Ecto neural progenitor cell (in vitro differentiated cells): ENCODE measurements at regions not wholly inside any gene's neighbourhood (a gene's known extent, or its start where the extent isn't known, plus 50 kb on each side); places are given as distances from the start of the nearest gene placed in this dataset.
"Not testable (repeated sequence)": the region's sequence is repeated elsewhere in the genome, so short reads cannot be mapped to it uniquely, and the experiment has no call there.

Source experiments
- DNase-seq: peaks from one replicate; pipeline ENCODE4 v3.0.0-alpha.2; 2018; ENCODE audit warnings: low spot score

DNA sequence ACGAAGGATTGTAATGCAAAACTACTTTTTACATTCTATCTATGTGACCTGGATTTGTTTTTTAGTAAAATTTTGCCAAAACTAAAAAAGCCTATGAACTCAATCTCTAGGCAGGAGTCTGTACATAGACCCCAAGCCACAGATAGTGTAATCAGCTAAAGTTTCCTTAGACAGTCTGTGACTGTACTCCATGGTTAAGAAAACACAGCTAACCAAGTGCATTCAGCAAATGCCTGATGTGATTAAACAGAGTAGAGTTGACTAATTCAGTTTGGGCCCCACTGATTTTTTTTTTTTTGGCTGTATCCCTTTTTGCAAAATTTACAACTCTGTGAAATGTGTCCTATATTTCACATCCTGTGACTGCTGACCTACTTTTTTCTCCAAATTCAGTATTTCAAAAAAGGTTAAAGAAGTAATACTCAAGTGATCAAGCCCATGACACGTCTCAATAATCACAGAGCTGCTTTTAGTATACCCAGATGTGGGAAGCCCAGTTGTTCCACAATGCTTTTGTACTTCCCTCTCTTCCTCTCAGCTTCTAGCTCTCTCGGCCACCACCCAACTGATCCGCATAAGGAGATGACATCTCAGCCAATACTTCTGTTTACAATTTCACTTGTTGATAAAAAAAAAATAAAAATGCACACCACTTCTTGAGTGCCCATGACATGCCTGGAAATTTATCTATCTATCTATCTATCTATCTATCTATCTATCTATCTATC is 108.8 kb upstream of the TBX18 start:
- no peak for DNase-seq

DNA sequence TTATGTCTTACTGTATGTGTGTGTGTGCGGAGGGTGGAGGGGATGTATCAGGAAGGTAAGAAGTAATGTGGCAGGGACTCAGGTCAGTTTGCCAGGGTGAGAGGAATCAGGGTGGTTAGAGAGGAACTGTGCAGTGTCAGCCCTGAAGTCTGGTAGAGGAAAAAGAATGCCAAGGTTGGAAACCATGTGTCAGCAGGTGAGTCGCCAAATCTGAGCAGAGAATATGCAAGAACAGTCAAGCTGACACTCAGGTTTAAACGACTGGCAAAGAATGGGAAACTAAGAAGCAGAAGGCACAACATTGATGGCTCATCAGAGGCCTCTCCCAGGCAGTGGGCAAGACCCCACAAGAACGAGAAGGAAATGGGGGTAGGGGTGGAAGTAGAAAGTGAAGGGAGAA is 107.5 kb upstream of the TBX18 start:
- DNase-seq: no peak

DNA sequence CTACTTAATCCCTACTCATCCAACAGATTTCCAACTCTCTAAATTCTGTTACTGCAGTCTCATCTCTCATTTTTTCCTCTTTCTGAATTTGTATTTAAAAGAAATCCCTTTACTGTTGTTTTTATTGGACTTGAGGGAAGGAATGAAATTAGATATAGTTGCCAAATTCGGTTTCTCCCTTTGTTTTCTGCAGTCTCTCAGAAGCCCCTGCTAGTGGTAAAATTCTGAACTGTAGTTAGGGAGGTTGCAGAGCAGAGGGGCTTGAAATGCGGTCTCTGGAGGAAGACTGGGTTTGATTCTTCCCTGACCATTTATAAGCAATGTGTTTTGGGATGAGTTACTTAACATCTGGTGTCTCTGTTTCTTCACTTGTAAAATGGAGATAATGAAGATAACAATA is 106.3 kb upstream of the TBX18 start:
- DNase-seq: no peak

DNA sequence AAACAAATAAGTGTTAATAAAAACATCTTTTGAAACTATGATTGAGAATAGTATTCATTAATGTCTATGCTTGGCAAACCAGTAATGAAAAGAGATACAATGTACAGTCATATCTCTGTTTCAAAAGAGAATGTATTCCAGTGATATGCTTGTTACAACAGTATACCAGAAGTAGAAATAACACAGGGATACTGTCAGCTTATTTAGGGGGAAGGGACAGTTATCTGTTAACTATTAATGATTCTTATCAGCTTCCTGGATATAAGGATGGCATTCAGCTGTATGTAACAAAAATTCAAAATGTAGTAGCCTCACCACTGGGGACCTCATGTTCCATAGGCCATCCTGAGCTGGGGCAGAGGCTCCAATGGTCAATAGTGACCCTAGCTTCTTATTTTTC is 103.8 kb upstream of the TBX18 start:
- DNase-seq: no peak

DNA sequence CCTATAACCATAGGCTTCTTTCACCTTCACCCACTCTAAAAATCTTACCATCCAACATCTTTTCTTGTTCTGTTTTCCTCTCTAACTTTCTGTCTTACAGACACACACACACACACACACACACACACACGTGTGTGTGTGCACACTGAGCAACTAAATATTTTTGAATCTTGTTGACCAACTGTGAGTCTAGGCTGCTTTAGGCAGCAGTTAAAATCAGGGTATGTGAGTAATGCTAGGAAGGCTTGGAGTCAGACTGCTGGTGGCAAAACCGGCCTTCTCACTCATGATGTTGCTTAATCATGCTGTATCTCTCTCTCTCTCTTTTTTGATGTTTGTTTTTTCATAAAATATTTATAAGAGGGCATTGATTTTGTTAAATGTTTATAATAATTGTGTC is 103.1 kb upstream of the TBX18 start:
- no peak for DNase-seq

DNA sequence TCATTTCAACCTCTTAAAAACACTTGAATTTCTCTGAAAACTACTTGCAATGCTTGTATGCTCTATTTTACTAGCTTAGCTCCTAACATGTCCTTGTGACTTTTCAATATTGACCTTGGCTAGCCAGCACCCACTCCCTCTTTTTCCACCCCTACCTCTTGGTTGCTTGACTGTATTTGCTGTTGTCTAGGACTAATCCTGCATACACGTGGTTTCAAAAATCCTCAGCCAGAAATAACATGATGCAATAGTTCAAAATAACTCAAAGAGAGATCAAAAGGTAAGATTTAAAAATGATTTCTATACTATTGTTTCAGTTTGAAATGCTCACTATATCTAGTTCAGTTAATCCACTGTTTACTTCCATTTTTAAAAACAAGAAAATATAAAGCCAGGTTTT is 102.3 kb upstream of the TBX18 start:
- no peak for DNase-seq

DNA sequence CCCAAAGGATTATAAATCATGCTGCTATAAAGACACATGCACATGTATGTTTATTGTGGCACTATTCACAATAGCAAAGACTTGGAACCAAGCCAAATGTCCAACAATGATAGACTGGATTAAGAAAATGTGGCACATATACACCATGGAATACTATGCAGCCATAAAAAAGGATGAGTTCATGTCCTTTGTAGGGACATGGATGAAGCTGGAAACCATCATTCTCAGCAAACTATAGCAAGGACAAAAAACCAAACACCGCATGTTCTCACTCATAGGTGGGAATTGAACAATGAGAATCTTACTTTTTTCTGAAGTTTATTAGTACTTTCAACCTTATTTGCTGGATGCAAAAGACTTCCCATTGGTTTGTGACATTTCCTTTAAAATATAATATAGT is 101.0 kb upstream of the TBX18 start:
- not testable (repeated sequence) for DNase-seq

DNA sequence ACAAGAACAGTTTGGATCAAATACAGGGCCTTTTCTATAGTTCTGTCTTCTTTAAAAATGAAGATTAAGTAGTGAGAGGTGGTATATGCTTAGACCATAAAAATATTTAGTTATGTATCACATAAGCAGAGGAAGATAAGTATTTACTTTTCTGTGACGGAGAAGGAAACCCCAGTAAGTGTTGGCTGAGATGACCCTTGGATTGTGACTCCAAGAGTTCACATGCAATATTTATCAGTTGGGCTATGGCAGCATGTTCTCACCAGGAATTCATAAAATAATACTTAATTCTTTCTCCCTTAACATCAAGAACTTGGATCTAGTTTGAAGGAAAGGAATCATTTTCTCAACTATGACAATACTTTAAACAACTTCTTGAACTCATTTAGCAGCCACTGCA is 98.4 kb upstream of the TBX18 start:
- no peak for DNase-seq

DNA sequence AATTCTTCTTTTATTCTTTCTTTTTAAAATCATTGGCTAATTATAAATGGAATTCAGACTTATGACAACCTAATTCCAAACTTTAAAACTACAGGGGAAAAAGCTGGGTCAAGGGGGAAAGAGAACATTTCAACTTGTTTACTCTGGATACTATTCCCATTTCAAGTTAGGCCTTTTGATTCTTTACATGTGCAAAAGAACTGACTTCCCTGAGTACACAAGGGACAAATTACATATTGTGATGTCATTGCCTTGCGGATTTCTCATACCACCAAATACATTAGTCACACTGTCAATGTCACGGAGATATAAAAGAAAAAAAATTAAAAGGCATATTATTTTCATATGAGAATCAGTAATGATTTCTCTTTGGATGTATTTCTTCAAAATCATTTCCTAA is 96.5 kb upstream of the TBX18 start:
- DNase-seq: no peak

DNA sequence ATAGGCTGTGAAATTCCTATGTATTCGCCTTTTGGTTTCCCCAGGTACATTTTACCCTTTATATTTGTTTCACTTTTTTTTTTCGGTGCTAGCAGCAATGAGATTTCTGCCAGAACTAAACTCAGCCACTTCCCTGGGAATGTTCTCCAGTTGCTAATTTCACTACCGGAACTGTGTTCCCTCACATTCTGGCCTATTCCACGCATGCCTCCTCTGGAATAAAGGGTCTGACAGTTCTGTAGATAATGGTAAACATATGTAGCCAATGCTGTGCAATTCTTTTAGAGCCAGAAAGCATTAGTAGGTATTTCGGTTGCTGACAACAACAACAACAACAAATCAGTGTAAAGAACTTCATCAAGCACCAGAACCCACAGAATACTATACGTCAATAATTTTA is 96.1 kb upstream of the TBX18 start:
- DNase-seq: no peak

DNA sequence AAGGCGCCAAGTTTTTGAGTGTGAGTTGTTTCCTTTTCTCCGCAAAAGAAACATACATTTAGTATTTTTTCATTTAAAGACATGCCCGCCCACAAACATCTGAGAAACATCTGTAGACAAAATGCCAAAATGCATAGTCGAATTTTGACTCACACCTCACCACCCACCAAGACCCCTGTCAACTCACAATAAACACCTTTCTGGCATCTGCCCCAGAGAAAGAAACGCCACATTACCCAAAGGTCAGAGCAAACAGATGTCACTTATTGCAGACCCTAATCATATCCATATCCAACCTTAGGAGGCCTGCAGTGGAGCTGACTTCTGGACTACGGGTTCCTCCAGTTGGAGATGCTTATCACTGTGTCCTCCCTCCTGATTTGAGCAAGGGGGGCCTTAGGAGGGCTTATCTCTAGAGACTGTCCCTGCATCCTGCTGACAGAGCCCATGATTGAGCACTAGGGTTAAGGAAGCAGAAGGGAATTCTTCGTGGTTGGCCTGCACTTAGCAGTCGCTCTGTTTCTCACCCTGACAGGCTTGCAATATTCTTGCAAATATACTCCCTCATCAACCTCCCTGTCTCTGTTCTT is 90.5 kb upstream of the TBX18 start:
- no peak for DNase-seq

DNA sequence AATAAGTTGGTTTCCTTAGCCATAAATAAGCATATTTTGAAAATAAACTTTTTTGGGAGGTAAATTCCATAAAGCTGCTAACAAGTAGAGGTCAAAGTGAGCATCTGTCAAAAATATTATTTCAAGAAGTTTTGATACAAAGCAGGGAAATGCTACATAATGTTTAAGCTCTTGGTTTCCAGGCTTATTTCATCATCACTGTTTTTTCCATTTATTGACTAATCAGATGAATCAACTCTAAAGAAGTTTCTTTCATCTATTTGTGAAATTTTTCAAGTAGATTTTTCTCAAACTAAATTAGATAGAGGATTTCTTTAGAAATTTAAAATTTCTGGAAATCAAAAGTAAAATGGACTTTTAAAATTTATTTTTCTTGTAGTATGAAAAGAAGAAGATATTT is 89.5 kb upstream of the TBX18 start:
- no peak for DNase-seq

DNA sequence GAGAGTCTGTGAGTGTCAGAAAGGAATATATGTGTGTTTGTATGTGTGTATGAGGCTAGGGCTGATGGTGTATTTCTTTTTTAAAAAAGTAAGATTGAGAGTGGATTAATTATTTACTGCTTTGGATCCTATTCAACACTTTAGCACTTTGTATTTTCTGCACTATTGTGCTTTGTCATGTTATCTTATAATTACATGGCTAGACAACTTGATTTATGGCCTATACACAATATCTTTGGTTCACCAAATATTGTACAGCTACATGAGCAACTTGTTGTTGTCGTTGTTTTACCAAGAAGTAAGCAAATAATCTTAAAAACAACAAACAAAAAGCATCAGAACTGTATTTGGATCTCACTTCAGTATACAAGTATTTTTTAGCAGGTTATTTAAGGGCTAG is 84.6 kb upstream of the TBX18 start:
- no peak for DNase-seq

DNA sequence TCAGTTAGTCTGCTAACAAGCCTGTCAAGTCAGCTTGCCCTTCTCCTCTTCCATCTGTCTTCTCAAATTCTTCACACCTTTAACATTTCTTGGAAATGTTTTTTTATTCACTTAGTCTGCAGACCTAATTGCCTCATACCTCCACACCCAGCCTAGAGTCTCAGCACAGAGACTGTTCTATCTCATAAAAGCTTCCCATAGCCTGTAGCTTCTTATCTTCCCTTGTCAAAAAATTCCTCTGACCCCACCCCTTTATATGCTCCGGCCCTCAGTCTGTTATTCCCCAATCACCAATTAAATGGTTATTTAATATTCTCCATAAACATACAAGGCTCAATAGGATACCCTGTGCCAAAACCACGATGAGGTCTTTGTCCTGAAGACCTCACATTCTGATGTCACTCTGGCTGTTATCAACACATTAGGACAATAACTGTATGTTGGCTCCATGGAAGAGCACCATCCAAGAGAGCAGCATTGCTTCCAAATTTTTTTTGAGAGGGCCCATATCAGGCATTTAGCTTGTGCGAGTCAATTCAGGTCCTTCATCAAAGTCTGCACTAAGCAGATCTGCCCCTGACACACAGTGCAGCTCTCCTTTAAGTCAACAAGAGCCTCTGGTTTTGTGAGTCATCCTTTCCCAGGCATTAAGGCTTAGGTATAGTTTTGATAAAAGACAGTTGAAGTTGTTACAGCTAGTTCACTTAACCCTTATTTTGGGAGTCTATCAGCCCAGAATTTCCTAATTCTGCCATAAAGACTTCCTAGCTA is 83.2 kb upstream of the TBX18 start:
- DNase-seq: no peak

DNA sequence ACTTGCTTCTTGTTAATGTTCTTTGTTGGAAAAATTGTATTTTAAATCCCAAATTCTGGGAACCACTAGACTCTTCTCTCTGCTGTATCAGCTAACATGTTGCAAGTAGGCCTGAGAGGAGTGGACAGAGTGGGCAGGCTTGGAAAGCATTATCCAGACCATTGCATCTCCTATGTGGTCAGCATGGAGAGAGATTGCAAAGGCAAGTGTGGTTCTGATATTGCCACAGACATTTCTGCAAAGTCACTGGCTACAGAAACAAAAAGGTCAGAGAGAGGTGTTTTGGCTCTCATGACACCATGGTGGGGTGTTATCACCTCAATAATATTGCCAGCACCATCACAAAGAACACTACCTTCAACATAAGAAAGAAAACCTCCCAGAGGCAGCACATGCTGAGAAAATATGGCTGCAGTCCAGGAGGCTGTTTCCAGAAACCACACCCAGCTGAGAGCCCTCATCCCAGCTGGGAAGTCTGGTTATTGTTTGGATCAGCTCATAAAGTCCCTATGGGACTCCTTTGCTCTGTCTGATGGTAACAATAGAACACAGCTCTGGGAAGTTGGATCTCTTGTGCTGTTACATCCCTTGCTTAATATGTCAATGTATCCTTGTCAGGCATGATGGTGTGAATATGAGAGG is 78.2 kb upstream of the TBX18 start:
- DNase-seq: no peak

DNA sequence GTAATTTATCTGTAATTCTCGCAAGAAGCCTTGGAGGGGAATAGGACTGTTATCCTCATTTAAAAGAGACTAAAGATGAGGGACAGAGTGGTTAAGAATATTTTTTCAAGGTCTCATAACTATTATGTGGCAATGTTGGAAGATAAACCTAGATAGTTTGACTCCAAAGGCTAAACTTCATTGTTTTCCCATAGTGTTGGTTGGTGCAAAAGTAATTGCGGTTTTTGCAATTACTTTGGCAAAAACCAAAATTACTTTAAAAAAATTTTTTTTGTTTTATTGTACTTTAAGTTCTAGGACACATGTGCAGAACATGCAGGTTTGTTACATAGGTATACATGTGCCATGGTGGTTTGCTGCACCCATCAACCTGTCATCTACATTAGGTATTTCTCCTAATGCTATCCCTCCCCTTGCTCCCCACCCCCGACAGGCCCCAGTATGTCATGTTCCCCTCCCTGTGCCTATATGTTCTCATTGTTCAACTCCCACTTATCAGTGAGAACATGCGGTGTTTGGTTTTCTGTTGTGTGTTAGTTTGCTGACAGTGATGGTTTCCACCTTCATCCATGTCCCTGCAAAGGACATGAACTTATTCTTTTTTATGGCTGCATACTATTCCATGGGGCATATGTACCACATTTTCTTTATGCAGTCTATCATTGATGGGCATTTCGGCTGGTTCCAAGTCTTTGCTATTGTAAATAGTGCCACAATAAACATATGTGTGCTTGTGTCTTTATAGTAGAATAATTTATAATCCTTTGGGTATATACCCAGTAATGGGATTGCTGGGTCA is 72.9 kb upstream of the TBX18 start:
- not testable (repeated sequence) for DNase-seq

DNA sequence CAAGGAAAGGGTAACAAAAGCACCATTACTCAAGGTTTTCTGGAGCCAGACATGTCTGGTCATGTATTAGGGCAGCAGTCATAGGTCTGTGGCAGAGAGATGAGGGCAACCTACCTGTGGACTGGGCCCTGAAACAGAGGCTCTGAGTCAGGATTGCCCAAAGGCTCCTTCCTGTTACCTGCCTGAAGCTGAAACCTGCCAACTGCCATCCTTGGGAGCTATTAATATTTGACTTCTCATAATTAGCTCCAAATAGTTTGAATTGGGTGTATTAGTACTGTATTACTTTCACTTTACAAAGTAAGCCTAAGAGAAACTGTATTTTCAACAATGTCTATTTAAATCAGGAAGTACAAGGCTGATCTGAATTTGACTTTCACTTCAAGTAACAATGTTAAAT is 72.0 kb upstream of the TBX18 start:
- DNase-seq: no peak

DNA sequence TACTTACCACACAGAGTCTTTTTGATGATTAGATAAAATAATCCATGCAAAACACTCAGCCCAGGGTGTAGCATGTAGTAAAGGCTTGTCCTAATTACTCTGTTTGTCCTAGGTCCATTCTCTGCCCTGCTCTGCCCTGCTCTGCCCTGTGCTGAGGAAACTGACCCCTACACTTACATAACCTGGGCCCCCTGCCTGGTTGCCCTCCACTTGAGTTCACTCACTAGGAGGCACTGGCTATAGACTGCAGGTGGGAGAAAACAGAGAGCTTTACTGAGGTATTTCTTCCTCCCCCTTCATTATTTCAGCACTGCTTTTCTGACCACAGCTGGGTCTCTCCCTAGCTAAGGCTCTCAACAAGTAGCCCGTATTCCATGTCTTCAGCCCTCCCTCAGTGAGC is 70.9 kb upstream of the TBX18 start:
- DNase-seq: no peak

DNA sequence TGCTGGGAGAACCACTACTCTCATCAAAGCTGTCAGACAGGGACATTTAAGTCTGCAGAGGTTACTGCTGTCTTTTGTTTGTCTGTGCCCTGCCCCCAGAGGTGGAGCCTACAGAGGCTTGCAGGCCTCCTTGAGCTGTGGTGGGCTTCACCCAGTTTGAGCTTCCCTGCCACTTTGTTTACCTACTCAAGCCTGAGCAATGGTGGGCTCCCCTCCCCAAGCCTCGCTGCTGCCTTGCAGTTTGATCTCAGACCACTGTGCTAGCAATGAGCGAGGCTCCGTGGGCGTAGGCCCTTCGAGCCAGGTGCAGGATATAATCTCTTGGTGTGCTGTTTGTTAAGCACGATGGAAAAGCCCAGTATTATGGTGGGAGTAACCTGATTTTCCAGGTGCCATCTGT is 67.5 kb upstream of the TBX18 start:
- DNase-seq: not testable (repeated sequence)

DNA sequence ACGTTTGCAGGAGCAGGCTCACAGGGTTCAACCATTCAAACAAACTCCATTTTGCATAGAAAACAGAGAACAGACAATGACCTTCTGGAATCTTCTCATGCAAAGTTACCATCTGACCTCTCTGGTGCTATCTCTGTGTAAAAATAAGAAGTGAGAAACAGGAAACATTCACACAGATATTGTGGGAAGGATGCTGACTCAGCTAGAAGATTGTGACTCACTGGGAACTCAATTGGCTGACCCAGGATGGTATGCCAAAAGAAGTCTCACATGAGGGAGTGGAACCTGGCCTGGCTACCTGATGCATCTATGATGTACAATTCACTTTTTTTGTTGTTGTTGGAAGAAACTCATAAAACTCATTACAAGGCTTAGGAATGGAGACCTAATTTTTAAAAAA is 61.1 kb upstream of the TBX18 start:
- DNase-seq: no peak

DNA sequence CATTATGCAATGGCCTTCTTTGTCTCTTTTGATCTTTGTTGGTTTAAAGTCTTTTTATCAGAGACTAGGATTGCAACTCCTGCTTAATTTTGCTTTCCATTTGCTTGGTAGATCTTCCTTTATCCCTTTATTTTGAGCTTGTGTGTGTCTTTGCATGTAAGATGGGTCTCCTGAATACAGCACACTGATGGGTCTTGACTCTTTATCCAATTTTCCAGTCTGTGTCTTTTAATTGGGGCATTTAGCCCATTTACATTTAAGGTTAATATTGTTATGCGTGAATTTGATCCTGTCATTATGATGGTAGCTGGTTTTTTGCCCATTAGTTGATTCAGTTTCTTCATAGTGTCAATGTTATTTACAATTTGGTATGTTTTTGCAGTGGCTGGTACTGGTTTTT is 56.9 kb upstream of the TBX18 start:
- DNase-seq: not testable (repeated sequence)

DNA sequence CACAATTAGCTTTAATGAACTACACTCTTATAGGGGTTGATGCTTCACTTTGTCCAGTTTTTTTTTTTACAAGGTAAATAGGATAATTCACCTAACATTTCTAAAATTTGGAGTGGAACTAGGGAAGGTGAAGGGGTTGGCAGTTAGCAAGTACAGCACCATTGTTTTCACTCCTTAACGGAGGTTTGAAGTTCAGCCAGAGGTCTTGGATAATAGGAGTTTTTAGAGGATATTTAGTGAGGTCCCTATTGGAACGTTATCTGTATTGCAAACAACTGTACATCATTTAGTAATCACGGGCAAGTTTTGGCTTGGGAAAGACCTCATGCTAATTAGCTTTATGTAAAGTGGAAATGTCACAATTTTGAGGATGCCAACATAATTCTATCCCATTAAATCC is 52.3 kb upstream of the TBX18 start:
- DNase-seq: no peak
